ENCODE measurements at regions not wholly inside any gene's neighbourhood (a gene's known extent, or its start where the extent isn't known, plus 50 kb on each side); places are given as distances from the start of the nearest gene placed in this dataset.

DNA sequence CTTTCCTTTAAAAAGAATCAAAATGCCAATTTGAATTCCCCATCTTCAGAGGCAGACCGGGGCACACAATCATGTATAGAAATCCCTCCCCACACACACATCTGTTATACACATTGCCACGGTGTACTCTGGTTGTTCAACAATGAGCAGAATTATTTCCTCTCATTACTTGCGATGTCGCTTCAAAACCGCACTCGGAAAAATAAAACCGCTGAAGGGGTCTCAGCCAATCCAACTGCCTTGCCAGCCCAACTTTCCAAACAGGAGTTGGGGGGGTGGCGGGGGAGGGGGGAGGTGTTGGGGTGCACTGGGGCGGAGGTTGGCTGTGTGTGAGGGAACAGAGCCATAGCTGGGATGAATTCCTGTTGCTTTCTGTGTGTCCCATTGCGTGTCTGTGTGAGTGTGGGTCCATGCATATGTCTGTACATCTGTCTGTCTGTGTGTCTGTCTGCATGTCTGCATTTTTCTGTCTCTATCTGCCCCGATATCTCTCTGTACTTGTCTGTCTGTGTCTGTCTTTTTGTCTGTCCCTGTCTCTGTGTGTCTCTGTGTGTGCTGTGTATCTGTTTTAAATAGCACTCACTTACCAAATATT, 163.6 kb upstream of the TBX3 start:
- TF ChIP-seq, protein P1, sequence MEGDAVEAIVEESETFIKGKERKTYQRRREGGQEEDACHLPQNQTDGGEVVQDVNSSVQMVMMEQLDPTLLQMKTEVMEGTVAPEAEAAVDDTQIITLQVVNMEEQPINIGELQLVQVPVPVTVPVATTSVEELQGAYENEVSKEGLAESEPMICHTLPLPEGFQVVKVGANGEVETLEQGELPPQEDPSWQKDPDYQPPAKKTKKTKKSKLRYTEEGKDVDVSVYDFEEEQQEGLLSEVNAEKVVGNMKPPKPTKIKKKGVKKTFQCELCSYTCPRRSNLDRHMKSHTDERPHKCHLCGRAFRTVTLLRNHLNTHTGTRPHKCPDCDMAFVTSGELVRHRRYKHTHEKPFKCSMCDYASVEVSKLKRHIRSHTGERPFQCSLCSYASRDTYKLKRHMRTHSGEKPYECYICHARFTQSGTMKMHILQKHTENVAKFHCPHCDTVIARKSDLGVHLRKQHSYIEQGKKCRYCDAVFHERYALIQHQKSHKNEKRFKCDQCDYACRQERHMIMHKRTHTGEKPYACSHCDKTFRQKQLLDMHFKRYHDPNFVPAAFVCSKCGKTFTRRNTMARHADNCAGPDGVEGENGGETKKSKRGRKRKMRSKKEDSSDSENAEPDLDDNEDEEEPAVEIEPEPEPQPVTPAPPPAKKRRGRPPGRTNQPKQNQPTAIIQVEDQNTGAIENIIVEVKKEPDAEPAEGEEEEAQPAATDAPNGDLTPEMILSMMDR (IDR thresholded peaks at IDR 0.05): no peak
- TF ChIP-seq POLR2A (IDR thresholded peaks at IDR 0.05; ENCODE audit: low read length) (no peak), MAFK (IDR thresholded peaks at IDR 0.05; ENCODE audit: partially characterized antibody) (no peak), SMC3 (IDR thresholded peaks at IDR 0.05) (no peak), MYC (IDR thresholded peaks at IDR 0.05; ENCODE audit: borderline replicate concordance, low read length) (no peak)

All from A549 (cell line).